H1 (cell line): ENCODE measurements at regions not wholly inside any gene's neighbourhood (a gene's known extent, or its start where the extent isn't known, plus 50 kb on each side); places are given as distances from the start of the nearest gene placed in this dataset.

ENCODE experiments used
- CTCF ChIA-PET: fragments of 300-600 bp; sonication (Branson Sonifier 250); formaldehyde crosslinking; loops from one replicate; lab custom pipeline; 2021; ENCODE audit not compliant: partially characterized antibody; lab: Charles Lee
- POLR2A ChIA-PET: fragments of 300-600 bp; sonication (Branson Sonifier 250); formaldehyde crosslinking; loops from one replicate; lab custom pipeline; 2021; ENCODE audit warnings: inconsistent platforms; ENCODE audit not compliant: partially characterized antibody; lab: Charles Lee
- DNase-seq, 2 experiments: peaks; one replicate each; pipeline versions ENCODE4 v3.0.0 to v3.0.0-alpha.2; 2010 to 2022; ENCODE audit warnings: low spot score in 2 of 2, low read depth in 1 of 2, mixed read lengths in 1 of 2
- FAIRE-seq: peaks from 2 replicates; lab custom pipeline; 2011; peaks lifted over from hg19 to GRCh38; lab: Jason Lieb, UNC
- H2AFZ ChIP-seq: 2 replicates; pipeline ENCODE4 v1.8.1; 2012; ENCODE audit warnings: low read length, inconsistent platforms
- H2AK5ac ChIP-seq: 2 replicates; pipeline ENCODE4 v1.6.1; 2013; ENCODE audit warnings: low read depth, low read length
- H2BK120ac ChIP-seq: replicated peaks from 2 replicates; pipeline ENCODE3; 2013; ENCODE audit warnings: low read depth, low read length, inconsistent platforms
- H2BK12ac ChIP-seq: 2 replicates; pipeline ENCODE4 v1.6.1; 2013; ENCODE audit warnings: low read depth, low read length
- H2BK15ac ChIP-seq: 2 replicates; pipeline ENCODE4 v1.6.1; 2013; ENCODE audit warnings: low read length
- H2BK20ac ChIP-seq: 2 replicates; pipeline ENCODE4 v1.6.1; 2013; ENCODE audit warnings: low read length
- H2BK5ac ChIP-seq: 2 replicates; pipeline ENCODE4 v1.6.1; 2013; ENCODE audit warnings: low read depth, low read length
- H3K14ac ChIP-seq: 2 replicates; pipeline ENCODE4 v1.6.1; 2013; ENCODE audit warnings: inconsistent platforms; ENCODE audit not compliant: insufficient read length
- H3K18ac ChIP-seq: 2 replicates; pipeline ENCODE4 v1.6.1; 2013; ENCODE audit warnings: low read length; ENCODE audit errors: extremely low read depth
- H3K23ac ChIP-seq: 2 replicates; pipeline ENCODE4 v1.6.1; 2013; ENCODE audit warnings: inconsistent platforms; ENCODE audit not compliant: insufficient read length
- H3K23me2 ChIP-seq: 2 replicates; pipeline ENCODE4 v1.6.1; 2013; ENCODE audit warnings: low read depth, low read length
- H3K27ac ChIP-seq: 2 replicates; pipeline ENCODE4 v1.6.1; 2011; ENCODE audit warnings: low read depth, low read length, inconsistent platforms
- H3K27me3 ChIP-seq, 4 experiments: replicated peaks in 1 of 4; 1 replicate in 1 of 4; 2 replicates in 3 of 4; pipeline versions ENCODE4 v1.6.1 to v1.8.1; 2011 to 2013; ENCODE audit warnings: low read length in 3 of 4, mild to moderate bottlenecking in 3 of 4, inconsistent platforms in 2 of 4, mixed read lengths in 2 of 4, moderate library complexity in 1 of 4; ENCODE audit not compliant: control insufficient read depth in 3 of 4, insufficient read depth in 3 of 4; ENCODE audit errors: extremely low read depth in 1 of 4
- H3K36me3 ChIP-seq, 4 experiments: 2 replicates each; pipeline versions ENCODE4 v1.6.1 to v1.8.1; 2011 to 2013; ENCODE audit warnings: mild to moderate bottlenecking in 4 of 4, low read length in 3 of 4, moderate library complexity in 2 of 4, control low read depth in 1 of 4, inconsistent platforms in 1 of 4; ENCODE audit not compliant: insufficient read depth in 4 of 4, control insufficient read depth in 2 of 4
- H3K4ac ChIP-seq: replicated peaks from 2 replicates; pipeline ENCODE3; 2013; ENCODE audit warnings: low read length, low read depth, mixed read lengths, inconsistent platforms; ENCODE audit not compliant: insufficient read length
- H3K4me1 ChIP-seq, 4 experiments: replicated peaks in 1 of 4; 1 replicate in 1 of 4; 2 replicates in 3 of 4; pipeline versions ENCODE4 v1.6.1 to v1.8.1; 2011 to 2013; ENCODE audit warnings: low read length in 3 of 4, inconsistent platforms in 2 of 4, mixed read lengths in 1 of 4; ENCODE audit not compliant: insufficient read depth in 4 of 4, control insufficient read depth in 3 of 4
- H3K4me2 ChIP-seq, 2 experiments: 2 replicates each; pipeline versions ENCODE4 v1.6.1 to v1.8.1; 2011 to 2013; ENCODE audit warnings: low read depth in 2 of 2, low read length in 2 of 2, control low read depth in 1 of 2, inconsistent platforms in 1 of 2, mild to moderate bottlenecking in 1 of 2; ENCODE audit not compliant: insufficient read depth in 1 of 2
- H3K4me3 ChIP-seq, 4 experiments: fragments of 200-600, 300-600 bp in 1 of 4; sonication (generic), shearing (Covaris generic), sonication (Bioruptor Twin) in 1 of 4; 2 replicates each; pipeline versions ENCODE4 v1.5.1 to v1.8.1; 2011 to 2016; ENCODE audit warnings: low read length in 4 of 4, low read depth in 3 of 4, control low read depth in 2 of 4, inconsistent platforms in 2 of 4, mild to moderate bottlenecking in 2 of 4, mixed read lengths in 1 of 4, moderate library complexity in 1 of 4; ENCODE audit not compliant: insufficient read depth in 2 of 4; ENCODE audit errors: extremely low read depth in 1 of 4
- H3K56ac ChIP-seq: replicated peaks from 2 replicates; pipeline ENCODE3; 2013; ENCODE audit warnings: low read depth, mild to moderate bottlenecking, mixed read lengths, low read length, inconsistent platforms; ENCODE audit not compliant: insufficient read length
- H3K79me1 ChIP-seq: 2 replicates; pipeline ENCODE4 v1.6.1; 2013; ENCODE audit warnings: low read depth, low read length, control low read depth
- H3K79me2 ChIP-seq, 2 experiments: 2 replicates each; pipeline versions ENCODE4 v1.6.1 to v1.8.1; 2012 to 2013; ENCODE audit warnings: low read length in 2 of 2, mild to moderate bottlenecking in 2 of 2, inconsistent platforms in 1 of 2; ENCODE audit not compliant: insufficient read depth in 2 of 2, control insufficient read depth in 1 of 2
- H3K9ac ChIP-seq, 4 experiments: replicated peaks in 1 of 4; 1 replicate in 1 of 4; 2 replicates in 3 of 4; pipeline versions ENCODE4 v1.6.1 to v1.8.1; 2011 to 2013; ENCODE audit warnings: low read depth in 3 of 4, low read length in 3 of 4, control low read depth in 2 of 4, mild to moderate bottlenecking in 2 of 4, moderate library complexity in 2 of 4, inconsistent platforms in 1 of 4; ENCODE audit errors: extremely low read depth in 1 of 4
- H3K9me3 ChIP-seq, 2 experiments: 2 replicates each; pipeline versions ENCODE4 v1.6.1 to v1.8.1; 2012 to 2013; ENCODE audit warnings: mild to moderate bottlenecking in 2 of 2, moderate library complexity in 2 of 2, control low read depth in 1 of 2, inconsistent platforms in 1 of 2, low read depth in 1 of 2, low read length in 1 of 2, mixed read lengths in 1 of 2; ENCODE audit not compliant: insufficient read depth in 2 of 2
- H4K20me1 ChIP-seq, 2 experiments: replicated peaks in 1 of 2; 2 replicates each; pipeline versions ENCODE3 to v1.8.1; 2011 to 2013; ENCODE audit warnings: inconsistent platforms in 2 of 2, low read length in 2 of 2, mild to moderate bottlenecking in 1 of 2; ENCODE audit not compliant: insufficient read depth in 2 of 2, control insufficient read depth in 1 of 2
- H4K5ac ChIP-seq: 2 replicates; pipeline ENCODE4 v1.6.1; 2013; ENCODE audit warnings: low read length, low read depth, mixed read lengths, inconsistent platforms; ENCODE audit not compliant: insufficient read length
- H4K8ac ChIP-seq: 2 replicates; pipeline ENCODE4 v1.8.0; 2013; ENCODE audit warnings: mild to moderate bottlenecking, moderate library complexity, low read length, inconsistent platforms; ENCODE audit not compliant: insufficient read depth; ENCODE audit errors: extremely low read depth
- H4K91ac ChIP-seq: replicated peaks from 2 replicates; pipeline ENCODE3; 2013; ENCODE audit warnings: low read length, mixed read lengths, inconsistent platforms; ENCODE audit not compliant: insufficient read length
- BRCA1 ChIP-seq: IDR thresholded peaks from 2 replicates; pipeline ENCODE4 v1.6.1; 2012; ENCODE audit warnings: low read depth, low read length, improper control_type of control experiment
- GTF2F1 ChIP-seq: IDR thresholded peaks from 2 replicates; pipeline ENCODE4 v1.6.1; 2012; ENCODE audit warnings: low read depth, low read length, improper control_type of control experiment, borderline replicate concordance
- HDAC6 ChIP-seq: IDR thresholded peaks from one replicate; pipeline ENCODE4 v1.7.1; 2012; ENCODE audit warnings: low read depth, mild to moderate bottlenecking, inconsistent platforms, low read length, moderate library complexity
- MAFK ChIP-seq: IDR thresholded peaks from 2 replicates; pipeline ENCODE4 v1.6.1; 2012; ENCODE audit warnings: low read depth, mild to moderate bottlenecking, improper control_type of control experiment, low read length
- POLR2A ChIP-seq, 2 experiments: IDR thresholded peaks; 1 replicate in 1 of 2; 2 replicates in 1 of 2; pipeline ENCODE4 v1.6.1; 2011; ENCODE audit warnings: low read depth in 2 of 2, low read length in 2 of 2, mild to moderate bottlenecking in 2 of 2; ENCODE audit errors: control extremely low read depth in 1 of 2
- RNF2 ChIP-seq: fragments of 200-900, 300-1000 bp; sonication (generic); IDR thresholded peaks from 2 replicates; pipeline ENCODE4 v1.7.1; 2016; ENCODE audit warnings: borderline replicate concordance, low read depth, mild to moderate bottlenecking, antibody characterized with exemption, low read length; ENCODE audit not compliant: poor library complexity, severe bottlenecking; ENCODE audit errors: missing control alignments
- RXRA ChIP-seq: IDR thresholded peaks from 2 replicates; pipeline ENCODE4 v1.6.1; 2011; ENCODE audit warnings: low read depth, mild to moderate bottlenecking, low read length, moderate library complexity; ENCODE audit not compliant: insufficient read depth
- SAP30 ChIP-seq: fragments of 300-600 bp; sonication (generic); IDR thresholded peaks from 2 replicates; pipeline ENCODE4 v1.7.1; 2012; ENCODE audit warnings: low read length, moderate library complexity, mild to moderate bottlenecking, inconsistent platforms; ENCODE audit not compliant: insufficient read depth, insufficient replicate concordance
- SIN3A ChIP-seq, 2 experiments: IDR thresholded peaks in 1 of 2; conservative IDR thresholded peaks in 1 of 2; 2 replicates each; pipeline ENCODE4 v1.6.1; 2011 to 2012; ENCODE audit warnings: low read length in 2 of 2, improper control_type of control experiment in 1 of 2, low read depth in 1 of 2, mild to moderate bottlenecking in 1 of 2
- TCF12 ChIP-seq: IDR thresholded peaks from 2 replicates; pipeline ENCODE4 v1.6.1; 2011; ENCODE audit warnings: low read depth, mild to moderate bottlenecking, low read length
- WGBS, 2 experiments: shearing (Covaris generic) in 1 of 2; methylation state at CpG; one replicate each; pipeline versions ENCODE4 v1.1.6 to v1.1.7; 2013 to 2015; ENCODE audit warnings: low lambda C conversion rate in 2 of 2, mixed read lengths in 2 of 2, inconsistent platforms in 1 of 2, low coverage in 1 of 2, missing lambda C conversion rate in 1 of 2; ENCODE audit not compliant: insufficient replicate concordance in 2 of 2, insufficient coverage in 1 of 2, insufficient read length in 1 of 2; ENCODE audit errors: extremely low coverage in 1 of 2, missing lambda C conversion rate in 1 of 2; 5-methylcytosine and 5-hydroxymethylcytosine counted together
- TF ChIP-seq, protein P1 (sequence below): IDR thresholded peaks from 2 replicates; pipeline ENCODE4 v1.6.1; 2012; ENCODE audit warnings: low read length, inconsistent platforms
- TF ChIP-seq, protein P2 (sequence below): IDR thresholded peaks from 2 replicates; pipeline ENCODE4 v1.6.1; 2011; ENCODE audit warnings: low read depth, mild to moderate bottlenecking, low read length; ENCODE audit not compliant: insufficient read depth

DNA sequence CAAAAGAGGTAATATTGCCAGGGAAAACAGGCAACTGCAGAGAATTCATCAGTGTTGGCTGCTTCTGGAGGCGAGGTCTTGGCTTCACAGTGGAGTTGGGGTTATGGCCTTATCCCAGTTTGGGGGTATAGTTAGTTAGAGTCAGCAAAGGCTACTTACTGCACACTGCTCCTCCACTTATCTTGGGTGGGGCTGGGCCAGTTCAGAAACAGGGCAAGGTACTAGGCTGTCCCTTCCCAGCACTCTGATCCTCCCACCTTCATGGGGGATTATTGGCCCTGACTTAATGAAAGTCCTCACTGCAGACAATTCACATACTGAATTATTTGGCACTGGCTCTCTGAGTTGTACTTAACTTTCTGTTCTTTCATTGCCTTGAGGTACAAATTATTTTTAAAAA, 189.6 kb downstream of the NRIP1 start:
- H4K20me1 ChIP-seq, result no peaks in the 10 kb centered on the region
- H3K56ac ChIP-seq, result no peak overlapping the region
- H3K79me2 ChIP-seq, result no peaks in the 10 kb centered on the region
- H3K36me3 ChIP-seq, result no peaks in the 10 kb centered on the region
- no peak overlapping the region for H4K8ac ChIP-seq
- no peak overlapping the region for H3K23ac ChIP-seq
- no peak for DNase-seq
- no peak overlapping the region for H2AK5ac ChIP-seq
- ChIA-PET POLR2A (no interaction called here), CTCF (interaction anchor here (1.0 kb wide), 1 partner anchor 173 kb away, joined by 3 read pairs; no protein-coding TSS in a partner anchor)
- H3K27ac ChIP-seq, result no peak overlapping the region
- H2BK5ac ChIP-seq, result no peak overlapping the region
- no peaks in the 10 kb centered on the region for H3K4me1 ChIP-seq
- no peak overlapping the region for H3K18ac ChIP-seq
- no peak overlapping the region for H3K4me2 ChIP-seq
- no peak overlapping the region for H3K14ac ChIP-seq
- H3K27me3 ChIP-seq, result no peaks in the 10 kb centered on the region
- no peak overlapping the region for H2BK120ac ChIP-seq
- no peak overlapping the region for H2BK12ac ChIP-seq
- H2BK20ac ChIP-seq, result no peak overlapping the region
- no peak overlapping the region for H3K4ac ChIP-seq
- H2AFZ ChIP-seq, result no peak overlapping the region
- H3K9ac ChIP-seq, result no peak overlapping the region
- 85% methylated on average over 1 of the region's 1 CpG; no CpG with 5 or more reads in 1 of the 2 experiments for WGBS, 2 experiments
- no peaks in the 10 kb centered on the region for H3K9me3 ChIP-seq
- H3K23me2 ChIP-seq, result no peaks in the 10 kb centered on the region
- no peak overlapping the region for H3K4me3 ChIP-seq
- H4K5ac ChIP-seq, result no peak overlapping the region
- no peaks in the 10 kb centered on the region for H3K79me1 ChIP-seq
- no peak overlapping the region for H4K91ac ChIP-seq
- no peak overlapping the region for H2BK15ac ChIP-seq
- TF ChIP-seq GTF2F1 (no peak), POLR2A (IDR thresholded peaks at IDR 0.05; ENCODE audit: control extremely low read depth in 1 of 2, low read depth in 2 of 2, low read length in 2 of 2) (no peak), MAFK (no peak), SAP30 (no peak), RNF2 (no peak), RXRA (no peak), HDAC6 (no peak), SIN3A (conservative IDR thresholded peaks at IDR 0.05 in 1 of 2, IDR thresholded peaks at IDR 0.05 in 1 of 2; ENCODE audit: low read depth in 1 of 2, low read length in 2 of 2) (no peak), BRCA1 (no peak), TCF12 (no peak)
- TF ChIP-seq, protein P1, sequence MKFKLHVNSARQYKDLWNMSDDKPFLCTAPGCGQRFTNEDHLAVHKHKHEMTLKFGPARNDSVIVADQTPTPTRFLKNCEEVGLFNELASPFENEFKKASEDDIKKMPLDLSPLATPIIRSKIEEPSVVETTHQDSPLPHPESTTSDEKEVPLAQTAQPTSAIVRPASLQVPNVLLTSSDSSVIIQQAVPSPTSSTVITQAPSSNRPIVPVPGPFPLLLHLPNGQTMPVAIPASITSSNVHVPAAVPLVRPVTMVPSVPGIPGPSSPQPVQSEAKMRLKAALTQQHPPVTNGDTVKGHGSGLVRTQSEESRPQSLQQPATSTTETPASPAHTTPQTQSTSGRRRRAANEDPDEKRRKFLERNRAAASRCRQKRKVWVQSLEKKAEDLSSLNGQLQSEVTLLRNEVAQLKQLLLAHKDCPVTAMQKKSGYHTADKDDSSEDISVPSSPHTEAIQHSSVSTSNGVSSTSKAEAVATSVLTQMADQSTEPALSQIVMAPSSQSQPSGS, result no peak
- TF ChIP-seq, protein P2, sequence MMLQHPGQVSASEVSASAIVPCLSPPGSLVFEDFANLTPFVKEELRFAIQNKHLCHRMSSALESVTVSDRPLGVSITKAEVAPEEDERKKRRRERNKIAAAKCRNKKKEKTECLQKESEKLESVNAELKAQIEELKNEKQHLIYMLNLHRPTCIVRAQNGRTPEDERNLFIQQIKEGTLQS, result no peak
- TF ChIP-seq, all 59 proteins: peak for 0
- no peak for FAIRE-seq
